DOHH2 (cell line): ENCODE measurements at regions not wholly inside any gene's neighbourhood (a gene's known extent, or its start where the extent isn't known, plus 50 kb on each side); places are given as distances from the start of the nearest gene placed in this dataset.

Source experiments
- H3F3A ChIP-seq: fragments of 200-600 bp; sonication (generic), shearing (Covaris generic); 2 replicates; pipeline ENCODE4 v1.6.0; 2016; ENCODE audit warnings: antibody characterized with exemption, mild to moderate bottlenecking; ENCODE audit not compliant: control insufficient read depth, insufficient read depth
- H3K27ac ChIP-seq: fragments of 200-600 bp; sonication (generic); 2 replicates; pipeline ENCODE4 v1.5.1; 2014; ENCODE audit warnings: low read depth, mild to moderate bottlenecking, low read length, moderate library complexity
- H3K27me3 ChIP-seq: fragments of 200-600 bp; sonication (generic); 2 replicates; pipeline ENCODE4 v1.6.1; 2014; ENCODE audit warnings: mild to moderate bottlenecking, low read length, mixed read lengths; ENCODE audit not compliant: control insufficient read depth
- H3K36me3 ChIP-seq: fragments of 200-600 bp; sonication (generic); 2 replicates; pipeline ENCODE4 v1.6.1; 2014; ENCODE audit warnings: mild to moderate bottlenecking, low read length, moderate library complexity, mixed read lengths; ENCODE audit not compliant: control insufficient read depth
- H3K4me1 ChIP-seq: fragments of 200-600 bp; sonication (generic); 2 replicates; pipeline ENCODE4 v1.6.1; 2014; ENCODE audit warnings: mild to moderate bottlenecking, low read length, mixed read lengths; ENCODE audit not compliant: control insufficient read depth
- H3K4me2 ChIP-seq: fragments of 200-600 bp; sonication (generic); 2 replicates; pipeline ENCODE4 v1.6.0; 2014; ENCODE audit warnings: mild to moderate bottlenecking, low read length, moderate library complexity
- H3K4me3 ChIP-seq: fragments of 200-600 bp; sonication (generic); 2 replicates; pipeline ENCODE4 v1.5.1; 2014; ENCODE audit warnings: mild to moderate bottlenecking, low read length, mixed read lengths
- H3K79me2 ChIP-seq: fragments of 200-600 bp; sonication (generic); 2 replicates; pipeline ENCODE4 v1.6.1; 2014; ENCODE audit warnings: mild to moderate bottlenecking, low read length, mixed read lengths; ENCODE audit not compliant: control insufficient read depth
- H3K9me2 ChIP-seq: fragments of 200-600 bp; sonication (generic); replicated peaks from 2 replicates; pipeline ENCODE4 v1.6.1; 2014; ENCODE audit warnings: mild to moderate bottlenecking, low read length, mixed read lengths; ENCODE audit not compliant: control insufficient read depth
- H3K9me3 ChIP-seq: fragments of 200-600 bp; sonication (generic); 2 replicates; pipeline ENCODE4 v1.6.1; 2014; ENCODE audit warnings: antibody characterized with exemption, low read length, mixed read lengths; ENCODE audit not compliant: control insufficient read depth, insufficient read depth
- H4K20me1 ChIP-seq: fragments of 200-600 bp; sonication (generic); 2 replicates; pipeline ENCODE4 v1.6.0; 2014; ENCODE audit warnings: low read depth, mild to moderate bottlenecking, antibody characterized with exemption, low read length, moderate library complexity; ENCODE audit not compliant: control insufficient read depth, insufficient read depth
- CTCF ChIP-seq: fragments of 200-600 bp; sonication (generic); IDR thresholded peaks from one replicate; pipeline ENCODE4 v1.5.1; 2014; ENCODE audit warnings: antibody characterized with exemption, mild to moderate bottlenecking, low read depth, low read length; ENCODE audit not compliant: poor library complexity, severe bottlenecking
- EZH2phosphoT487 ChIP-seq: fragments of 200-600 bp; sonication (generic); IDR thresholded peaks from 2 replicates; pipeline ENCODE4 v1.6.1; 2017; ENCODE audit warnings: borderline replicate concordance, mild to moderate bottlenecking, antibody characterized with exemption, low read length, moderate library complexity, mixed read lengths

- Histone ChIP-seq H3K9me2 (no peaks in the 10 kb centered on the region), H4K20me1 (no peaks in the 10 kb centered on the region), H3F3A (peaks cover 5% of the 10 kb centered on the region; the same call in 1 of the 2 replicates), H3K9me3 (no peaks in the 10 kb centered on the region), H3K4me2 (no peak overlapping the region), H3K4me1 (peaks cover 22% of the 10 kb centered on the region), H3K36me3 (no peaks in the 10 kb centered on the region), H3K27me3 (no peaks in the 10 kb centered on the region), H3K4me3 (no peak overlapping the region), H3K79me2 (no peaks in the 10 kb centered on the region), H3K27ac (no peak overlapping the region)
- TF ChIP-seq EZH2phosphoT487 (no peak), CTCF (peak; percentile 70)
Measured at GRCh38 chr4:163679189-163679588, 184.7 kb downstream of the TMA16 start.

- H3K9me3 ChIP-seq, result no peaks in the 10 kb centered on the region
- H3K4me3 ChIP-seq, result no peak overlapping the region
- no peaks in the 10 kb centered on the region for H4K20me1 ChIP-seq
- no peak overlapping the region for H3K4me2 ChIP-seq
- H3F3A ChIP-seq, result peaks cover 5% of the 10 kb centered on the region; the same call in 1 of the 2 replicates
- H3K4me1 ChIP-seq, result peaks cover 19% of the 10 kb centered on the region
- H3K79me2 ChIP-seq, result no peaks in the 10 kb centered on the region
- H3K36me3 ChIP-seq, result no peaks in the 10 kb centered on the region
- no peak for TF ChIP-seq CTCF
- no peak for TF ChIP-seq EZH2phosphoT487
- H3K27me3 ChIP-seq, result no peaks in the 10 kb centered on the region
- no peaks in the 10 kb centered on the region for H3K9me2 ChIP-seq
- H3K27ac ChIP-seq, result no peak overlapping the region
Measured at GRCh38 chr4:163680386-163681098, 186.1 kb downstream of the TMA16 start.

GRCh38 chr4:163681208-163681821 is 186.8 kb downstream of the TMA16 start:
- Histone ChIP-seq H4K20me1 (no peaks in the 10 kb centered on the region), H3K79me2 (no peaks in the 10 kb centered on the region), H3K4me1 (peaks cover 19% of the 10 kb centered on the region), H3K27me3 (no peaks in the 10 kb centered on the region), H3K36me3 (no peaks in the 10 kb centered on the region), H3K9me2 (no peaks in the 10 kb centered on the region), H3K9me3 (no peaks in the 10 kb centered on the region), H3K4me2 (no peak overlapping the region), H3K27ac (no peak overlapping the region), H3K4me3 (no peak overlapping the region), H3F3A (peaks cover 5% of the 10 kb centered on the region; the same call in 1 of the 2 replicates)
- no peak for TF ChIP-seq EZH2phosphoT487
- peak; percentile 81 for TF ChIP-seq CTCF
